Coronary artery (tissue), 2 donors: ENCODE measurements at regions not wholly inside any gene's neighbourhood (a gene's known extent, or its start where the extent isn't known, plus 50 kb on each side); places are given as distances from the start of the nearest gene placed in this dataset.
"Not testable (repeated sequence)": the region's sequence is repeated elsewhere in the genome, so short reads cannot be mapped to it uniquely, and the experiment has no call there.

Source experiments
- DNase-seq: peaks from one replicate; pipeline ENCODE4 v3.0.0-alpha.2; 2017; ENCODE audit warnings: low spot score
- H3K27ac ChIP-seq, 2 donors: fragments of 200-600 bp; sonication (generic); one replicate each; pipeline ENCODE4 v1.5.1; 2016 to 2019
- H3K4me3 ChIP-seq: fragments of 200-600 bp; sonication (generic); 2 replicates; pipeline ENCODE4 v1.5.1; 2016; ENCODE audit warnings: mild to moderate bottlenecking, moderate library complexity
- TF ChIP-seq, protein P1 (sequence below): fragments of 200-600 bp; sonication (generic); IDR thresholded peaks from one replicate; pipeline ENCODE4 v1.5.1; 2019; ENCODE audit warnings: antibody characterized with exemption

DNA sequence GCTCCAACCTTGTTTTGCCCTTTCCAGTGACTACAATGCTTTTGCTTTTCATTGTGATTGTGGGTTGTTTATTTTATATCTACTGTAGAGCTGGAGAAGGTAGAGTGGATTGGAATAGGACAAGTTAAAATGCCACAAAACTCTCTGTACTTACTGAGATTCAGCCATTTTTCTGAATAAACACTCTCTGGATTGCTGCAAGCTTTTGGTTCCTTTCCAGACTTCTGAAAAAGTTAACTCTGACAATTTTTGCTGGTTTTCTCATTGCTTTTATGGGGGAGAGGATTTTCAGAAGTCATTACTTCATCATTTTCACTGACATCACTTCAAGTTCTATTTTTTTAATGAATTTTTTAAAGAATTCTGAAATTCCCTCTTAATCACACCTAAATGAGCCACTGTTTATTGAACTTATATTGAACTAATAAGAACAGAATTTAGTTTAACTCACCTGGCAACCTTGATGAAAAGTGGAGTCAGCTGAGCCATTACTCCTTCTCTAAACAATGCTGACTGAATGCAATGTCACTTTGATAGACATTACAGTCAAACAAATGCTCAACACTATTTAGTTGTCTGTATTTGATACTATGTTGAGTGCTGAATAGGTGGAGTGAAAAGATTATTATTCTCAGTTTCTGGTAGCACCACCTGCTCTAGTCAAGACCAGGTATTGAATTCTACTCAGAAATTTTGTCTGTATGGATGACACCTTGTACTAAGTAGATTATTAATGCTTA, 303.5 kb downstream of the DLEU7 start:
- H3K4me3 ChIP-seq: no peak overlapping the region
- H3K27ac ChIP-seq: no peak overlapping the region
- no peak for DNase-seq
- TF ChIP-seq, protein P1, sequence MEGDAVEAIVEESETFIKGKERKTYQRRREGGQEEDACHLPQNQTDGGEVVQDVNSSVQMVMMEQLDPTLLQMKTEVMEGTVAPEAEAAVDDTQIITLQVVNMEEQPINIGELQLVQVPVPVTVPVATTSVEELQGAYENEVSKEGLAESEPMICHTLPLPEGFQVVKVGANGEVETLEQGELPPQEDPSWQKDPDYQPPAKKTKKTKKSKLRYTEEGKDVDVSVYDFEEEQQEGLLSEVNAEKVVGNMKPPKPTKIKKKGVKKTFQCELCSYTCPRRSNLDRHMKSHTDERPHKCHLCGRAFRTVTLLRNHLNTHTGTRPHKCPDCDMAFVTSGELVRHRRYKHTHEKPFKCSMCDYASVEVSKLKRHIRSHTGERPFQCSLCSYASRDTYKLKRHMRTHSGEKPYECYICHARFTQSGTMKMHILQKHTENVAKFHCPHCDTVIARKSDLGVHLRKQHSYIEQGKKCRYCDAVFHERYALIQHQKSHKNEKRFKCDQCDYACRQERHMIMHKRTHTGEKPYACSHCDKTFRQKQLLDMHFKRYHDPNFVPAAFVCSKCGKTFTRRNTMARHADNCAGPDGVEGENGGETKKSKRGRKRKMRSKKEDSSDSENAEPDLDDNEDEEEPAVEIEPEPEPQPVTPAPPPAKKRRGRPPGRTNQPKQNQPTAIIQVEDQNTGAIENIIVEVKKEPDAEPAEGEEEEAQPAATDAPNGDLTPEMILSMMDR: no peak

DNA sequence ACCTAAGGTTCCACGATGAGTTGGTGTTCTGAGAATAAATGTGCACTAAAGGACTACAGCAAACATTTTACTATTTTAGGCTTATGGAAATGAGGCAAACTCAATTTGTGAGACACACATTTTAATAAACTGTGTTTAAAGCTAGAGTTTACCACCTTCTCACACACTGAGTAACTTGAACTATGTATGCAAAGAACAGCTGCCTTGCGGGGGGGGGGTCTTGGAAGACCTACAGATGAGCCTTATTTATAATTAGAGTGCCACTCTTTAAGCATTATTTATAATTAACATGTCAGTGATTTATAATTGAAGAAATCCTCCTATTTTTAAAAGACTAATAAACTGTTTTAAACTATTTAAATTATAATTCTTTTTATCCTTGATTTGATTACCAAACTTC, 300.4 kb downstream of the DLEU7 start:
- Histone ChIP-seq H3K4me3 (no peak overlapping the region), H3K27ac (no peak overlapping the region)
- TF ChIP-seq, protein P1: no peak
- DNase-seq: no peak

DNA sequence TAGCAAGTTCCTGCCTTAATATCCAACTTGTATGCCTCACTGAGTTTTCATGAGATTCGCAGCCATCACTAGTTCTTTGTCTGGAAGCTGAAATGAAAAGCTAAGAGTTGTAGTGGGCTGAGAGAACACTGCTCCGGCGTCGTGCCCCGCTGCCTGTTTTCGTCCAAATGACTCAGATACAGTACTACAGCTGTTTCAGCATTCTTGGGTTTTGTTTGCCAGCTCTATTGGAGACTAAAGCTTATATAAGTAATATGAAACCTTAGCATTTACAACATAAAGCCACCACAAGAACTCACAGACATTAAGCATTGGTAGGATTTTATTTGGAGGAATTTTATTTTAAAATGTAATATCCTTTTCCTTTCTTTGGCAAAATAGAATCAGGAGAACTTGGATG, 299.7 kb downstream of the DLEU7 start:
- Histone ChIP-seq H3K27ac (no peak overlapping the region), H3K4me3 (no peak overlapping the region)
- TF ChIP-seq, protein P1: no peak
- no peak for DNase-seq

DNA sequence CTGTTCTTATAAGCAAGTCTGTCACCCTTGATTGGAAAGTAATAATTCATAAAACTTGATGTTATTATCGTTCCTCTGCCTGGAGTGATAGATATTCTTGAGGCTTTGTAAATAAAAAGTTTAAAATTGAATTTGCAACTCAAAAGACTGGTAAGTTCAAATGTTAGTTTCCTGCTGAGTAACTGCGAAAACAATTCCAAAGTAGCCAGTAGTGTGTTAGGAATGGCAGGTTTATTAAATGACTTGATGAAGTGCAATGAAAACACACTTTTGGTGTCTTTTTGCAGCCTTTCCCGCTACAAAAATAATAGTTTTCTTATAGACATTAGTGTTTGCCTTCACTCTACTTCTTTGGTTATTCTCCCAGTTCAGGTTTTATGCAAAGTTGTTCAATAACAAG, 299.3 kb downstream of the DLEU7 start:
- DNase-seq: no peak
- H3K4me3 ChIP-seq: no peak overlapping the region
- TF ChIP-seq, protein P1: no peak
- no peak overlapping the region for H3K27ac ChIP-seq

DNA sequence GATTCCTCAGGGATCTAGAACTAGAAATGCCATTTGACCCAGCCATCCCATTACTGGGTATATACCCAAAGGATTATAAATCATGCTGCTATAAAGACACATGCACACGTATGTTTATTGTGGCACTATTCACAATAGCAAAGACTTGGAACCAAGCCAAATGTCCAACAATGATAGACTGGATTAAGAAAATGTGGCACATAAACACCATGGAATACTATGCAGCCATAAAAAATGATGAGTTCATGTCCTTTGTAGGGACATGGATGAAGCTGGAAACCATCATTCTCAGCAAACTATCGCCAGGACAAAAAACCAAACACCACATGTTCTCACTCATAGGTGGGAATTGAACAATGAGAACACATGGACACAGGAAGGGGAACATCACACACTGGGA, 296.3 kb downstream of the DLEU7 start:
- not testable (repeated sequence) for H3K27ac ChIP-seq, DNase-seq, H3K4me3 ChIP-seq

DNA sequence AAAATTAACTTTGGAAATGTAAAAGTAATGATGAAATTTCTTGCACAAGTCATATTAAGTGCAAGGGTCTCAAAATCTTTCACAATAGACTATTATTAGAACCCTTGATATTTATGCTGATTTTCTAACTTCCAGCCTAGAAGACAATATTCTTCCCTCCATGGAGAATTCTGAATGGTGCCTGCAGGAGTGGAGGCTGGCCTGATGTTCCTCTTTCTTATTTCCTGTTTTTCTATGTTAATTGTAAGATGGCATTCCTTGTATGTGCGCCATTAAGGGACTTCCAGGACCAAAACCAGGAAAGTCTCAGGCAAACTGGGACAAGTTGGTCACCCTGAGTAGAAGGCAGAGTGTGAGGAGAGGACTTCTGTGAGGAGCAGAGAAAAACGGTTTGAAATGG, 294.9 kb downstream of the DLEU7 start:
- Histone ChIP-seq H3K4me3 (no peak overlapping the region), H3K27ac (no peak overlapping the region)
- TF ChIP-seq, protein P1: no peak
- DNase-seq: no peak

DNA sequence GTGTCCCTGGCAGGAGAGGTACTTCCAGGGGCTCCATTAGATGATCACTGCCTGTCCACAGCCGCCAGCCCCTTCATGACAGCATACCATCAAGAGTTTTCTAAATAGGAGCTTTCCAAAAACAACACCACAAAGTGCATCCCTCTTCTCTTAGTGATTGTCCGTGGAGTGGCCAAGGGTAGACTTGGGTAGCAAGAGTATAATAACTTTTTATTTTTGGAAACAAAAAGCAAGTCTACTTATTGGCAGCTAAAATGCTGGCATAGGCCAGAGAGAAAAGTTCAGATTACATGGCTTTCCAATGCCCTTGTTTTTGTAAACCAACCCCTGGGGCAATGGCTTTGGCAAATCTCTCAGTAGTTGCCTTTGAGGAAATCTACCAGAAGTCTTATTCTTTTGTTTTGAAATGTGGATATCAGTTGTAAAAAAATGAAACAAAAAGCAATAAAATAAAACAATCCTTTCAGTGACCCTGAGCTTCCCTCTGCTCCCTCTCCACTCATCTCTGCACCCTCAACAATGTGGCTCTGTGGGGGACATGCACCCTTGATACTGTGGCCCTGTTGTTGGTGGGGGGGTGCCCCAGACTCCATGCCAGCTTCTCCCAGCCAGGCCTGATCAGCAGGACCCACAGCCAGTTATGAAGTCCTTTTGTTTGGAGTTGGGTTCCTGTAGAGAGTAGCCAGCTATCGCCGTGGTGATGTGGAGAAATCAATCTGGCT, 294.1 kb downstream of the DLEU7 start:
- H3K4me3 ChIP-seq: no peak overlapping the region
- TF ChIP-seq, protein P1: no peak
- no peak for DNase-seq
- H3K27ac ChIP-seq: no peak overlapping the region
